IPS-NIHi7 (cell line): ENCODE measurements at regions not wholly inside any gene's neighbourhood (a gene's known extent, or its start where the extent isn't known, plus 50 kb on each side); places are given as distances from the start of the nearest gene placed in this dataset.

Experiments
- DNase-seq: peaks from one replicate; pipeline ENCODE4 v3.0.0; 2012; ENCODE audit warnings: mixed read lengths; ENCODE audit errors: extremely low spot score

DNA sequence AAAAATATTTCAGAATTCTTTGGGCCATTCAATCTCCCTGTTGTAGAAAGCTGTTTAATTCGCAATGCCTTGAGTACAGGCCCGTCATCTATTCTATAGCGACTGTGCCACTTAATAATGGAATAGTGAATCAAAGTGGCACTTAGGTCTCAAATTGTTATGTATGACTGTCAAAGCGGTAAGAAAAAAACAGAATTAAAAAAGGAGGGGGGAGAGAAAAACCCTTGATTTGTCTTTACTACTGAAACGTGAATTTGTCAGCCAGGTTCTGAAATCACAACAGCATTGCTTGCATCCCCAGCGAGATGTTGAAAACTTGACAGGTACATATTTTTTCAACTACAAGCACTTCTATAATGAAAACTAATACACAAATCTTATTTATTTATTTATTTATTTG is 320.9 kb downstream of the TFEC start:
- DNase-seq = no peak

DNA sequence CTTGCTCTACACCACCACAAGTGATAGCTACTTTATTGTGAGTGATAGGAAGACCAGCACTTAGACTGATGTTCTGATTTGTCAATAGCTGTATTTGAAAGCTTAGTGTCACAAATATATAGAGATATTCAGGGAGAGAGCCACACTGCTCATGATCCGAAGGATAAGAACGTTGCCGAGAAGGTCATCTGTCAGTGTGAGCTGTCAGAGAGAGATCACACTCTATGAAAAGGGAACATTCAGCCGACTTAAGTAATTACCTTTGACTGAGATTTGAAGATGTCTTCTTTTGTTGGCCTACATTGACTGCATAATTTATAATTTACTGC is 322.6 kb downstream of the TFEC start:
- DNase-seq = no peak

DNA sequence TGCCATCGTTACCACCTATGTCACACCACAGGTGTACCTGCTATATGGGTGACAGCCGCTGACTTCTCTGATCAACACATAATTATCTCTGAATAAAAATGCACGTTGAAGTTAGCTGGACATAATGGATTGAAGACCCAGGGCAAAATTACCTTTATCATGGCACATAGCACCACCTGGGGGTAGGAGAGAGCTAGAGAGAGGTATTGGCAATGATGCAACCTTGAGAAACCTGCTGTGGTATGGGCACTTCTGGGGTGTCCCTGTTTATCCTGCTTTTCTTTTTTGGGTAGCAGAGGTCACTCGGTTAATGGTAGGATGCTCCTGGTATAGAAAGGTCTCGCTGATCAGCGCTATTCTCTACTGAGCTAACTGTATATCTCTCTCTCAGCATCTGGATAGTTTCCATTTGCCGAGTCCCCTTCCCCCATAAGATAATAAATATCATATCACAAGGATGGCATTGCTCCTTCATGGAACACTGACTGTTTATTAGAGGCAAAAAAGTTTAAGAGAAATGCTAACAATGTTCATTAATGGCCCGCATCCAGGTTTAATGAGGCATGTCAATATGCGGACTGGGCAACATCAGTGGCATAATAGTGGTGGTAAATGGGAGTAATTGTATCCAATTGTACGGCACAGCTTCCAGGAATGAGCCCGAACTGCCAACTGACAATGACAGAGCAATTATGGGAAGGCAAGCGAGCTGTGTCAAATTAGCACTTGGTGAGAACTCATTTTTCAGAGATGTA is 323.1 kb downstream of the TFEC start:
- peak; percentile 24 for DNase-seq

DNA sequence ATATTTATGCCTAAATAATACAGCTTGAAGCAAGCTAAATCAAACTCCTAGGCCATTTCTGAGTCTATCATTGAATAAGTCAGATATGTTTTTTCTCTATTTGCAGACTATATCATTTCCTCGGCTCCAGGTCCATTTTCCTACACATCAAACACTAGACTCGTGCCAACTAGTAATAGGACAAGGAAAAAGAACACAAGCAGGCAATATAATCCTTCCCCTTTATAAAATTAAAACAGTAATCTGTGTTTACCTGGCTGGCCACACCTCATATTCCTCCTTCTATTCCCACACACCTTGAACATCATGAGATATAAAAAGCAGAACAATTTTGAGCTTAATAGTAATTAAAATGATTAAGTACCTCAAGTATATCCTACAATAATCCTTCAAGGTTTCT is 325.7 kb downstream of the TFEC start:
- no peak for DNase-seq

DNA sequence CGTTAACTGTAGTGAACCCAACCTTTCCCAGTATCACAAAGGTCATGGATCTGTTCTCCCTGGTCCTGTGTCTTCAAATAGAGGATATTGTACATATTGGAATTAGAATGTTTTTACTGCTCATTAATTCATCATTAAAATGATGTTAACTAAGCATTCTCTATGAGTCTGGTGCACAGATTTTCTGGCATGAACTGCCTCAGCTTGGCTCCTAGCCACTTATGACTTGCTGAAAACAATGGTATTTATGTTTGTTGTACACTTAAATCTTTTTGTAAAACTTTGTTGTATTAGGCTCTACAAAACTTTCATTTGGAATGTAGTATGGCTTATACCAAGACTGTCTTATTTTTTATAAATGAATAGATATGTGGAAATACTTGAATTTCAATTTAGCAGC is 329.4 kb downstream of the TFEC start:
- no peak for DNase-seq

DNA sequence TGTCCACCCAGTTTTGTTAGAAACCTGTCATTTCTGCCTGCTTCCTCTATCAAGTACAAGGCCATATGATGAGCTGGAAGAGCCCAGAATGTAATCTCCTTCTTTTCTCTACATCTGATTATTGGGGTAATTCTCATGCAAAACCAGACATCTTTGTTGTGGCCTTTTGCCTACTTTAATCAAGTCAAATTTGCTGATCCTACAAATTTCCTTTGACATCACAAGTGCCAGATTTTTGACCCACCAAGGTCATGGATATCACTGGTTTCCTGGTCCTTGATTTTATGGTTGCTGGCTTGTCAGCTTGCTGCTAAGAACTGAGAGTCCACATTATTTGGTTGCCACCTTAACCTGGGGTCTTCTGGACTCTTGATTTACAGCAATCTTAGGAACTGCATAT is 336.1 kb downstream of the TFEC start:
- DNase-seq = no peak

DNA sequence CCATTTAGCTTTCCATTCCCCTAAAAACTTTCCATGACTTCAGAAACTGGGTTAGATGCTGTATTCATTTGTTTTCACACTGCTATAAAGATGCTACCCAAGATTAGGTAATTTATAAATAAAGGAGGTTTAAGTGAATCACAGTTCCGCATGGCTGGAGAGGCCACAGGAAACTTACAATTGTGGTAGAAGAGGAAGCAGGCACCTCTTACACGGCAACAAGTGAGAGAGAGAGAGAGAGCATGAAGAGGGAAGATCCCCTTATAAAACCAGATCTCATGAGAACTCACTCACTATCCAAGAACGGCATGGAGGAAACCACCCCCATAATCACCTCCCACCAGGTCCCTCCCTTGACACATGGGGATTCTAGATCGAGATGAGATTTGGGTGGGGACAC is 336.8 kb downstream of the TFEC start:
- DNase-seq = no peak

DNA sequence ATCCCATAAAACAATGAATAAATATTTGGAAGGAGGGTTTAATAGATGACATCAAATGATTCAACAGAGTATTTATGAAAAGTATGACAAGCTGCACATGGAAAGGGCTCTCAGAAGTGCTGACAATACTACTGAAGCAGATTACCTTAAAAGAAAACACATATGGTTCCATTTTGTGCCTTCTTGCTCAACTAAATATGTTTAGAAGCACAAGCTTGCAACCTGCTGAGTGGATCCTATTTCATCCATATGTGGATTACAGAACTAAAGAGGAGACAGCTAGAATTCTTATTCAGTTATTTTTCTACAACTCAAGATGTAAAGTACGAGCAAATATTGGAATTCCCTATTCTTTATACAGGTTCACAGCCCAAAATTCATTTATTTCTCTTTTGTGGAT is 340.6 kb downstream of the TFEC start:
- no peak for DNase-seq

DNA sequence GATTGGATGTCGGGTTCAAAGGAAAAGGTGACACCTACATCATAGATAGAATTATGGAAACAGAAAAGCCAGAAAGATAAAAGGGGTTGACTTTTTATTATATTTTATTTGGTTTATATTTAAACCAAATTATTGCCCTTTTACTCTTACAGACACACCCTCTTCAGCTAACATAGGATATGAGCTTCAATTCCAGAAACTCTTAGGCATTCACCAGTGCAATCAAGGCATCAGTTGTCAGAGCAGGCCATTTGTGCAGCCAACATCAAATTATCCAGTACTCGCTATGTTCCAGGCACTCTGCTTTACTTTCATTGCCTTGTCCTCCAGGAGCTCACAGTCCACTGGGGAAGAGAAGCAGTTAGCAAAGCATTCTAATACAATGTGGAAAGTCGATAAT is 347.5 kb downstream of the TFEC start:
- DNase-seq = no peak

DNA sequence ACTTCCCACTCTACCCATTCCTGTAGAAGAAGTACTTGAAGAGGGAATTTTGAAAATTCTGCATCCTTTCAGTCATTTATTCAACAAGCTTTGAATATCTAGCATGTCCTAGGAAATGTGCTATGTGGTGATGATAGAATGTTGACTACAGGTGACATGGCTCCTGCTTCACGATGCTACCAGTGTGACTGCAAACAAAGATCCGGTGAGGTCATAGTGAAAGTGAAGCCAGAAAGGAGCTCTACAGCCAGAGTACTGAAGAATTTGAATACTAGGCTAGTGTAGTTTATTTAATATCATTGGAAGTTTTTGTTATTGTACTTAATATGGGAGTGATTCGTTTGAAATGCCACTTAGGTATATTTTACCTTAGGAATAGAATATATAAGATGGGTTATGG is 348.1 kb downstream of the TFEC start:
- DNase-seq = no peak

DNA sequence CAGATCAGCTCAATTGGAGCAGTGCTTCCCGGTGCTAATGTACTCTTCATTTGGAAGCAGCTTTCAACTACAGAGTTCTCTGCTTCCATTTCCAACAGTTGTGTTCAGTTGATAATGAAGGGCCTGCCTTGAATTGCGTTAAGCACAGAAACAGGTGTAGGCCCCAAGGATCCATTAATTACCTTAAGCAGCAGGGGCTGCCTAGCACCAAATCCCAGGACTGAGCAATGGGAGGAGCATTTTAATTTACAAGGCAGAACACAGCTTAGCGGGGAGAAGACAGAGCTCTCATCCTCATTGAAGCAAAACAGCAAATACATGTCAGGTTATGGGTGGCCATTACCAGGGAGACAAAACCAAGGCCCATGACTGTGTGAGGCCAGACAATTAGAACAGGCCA is 349.6 kb downstream of the TFEC start:
- peak; percentile 12 for DNase-seq

DNA sequence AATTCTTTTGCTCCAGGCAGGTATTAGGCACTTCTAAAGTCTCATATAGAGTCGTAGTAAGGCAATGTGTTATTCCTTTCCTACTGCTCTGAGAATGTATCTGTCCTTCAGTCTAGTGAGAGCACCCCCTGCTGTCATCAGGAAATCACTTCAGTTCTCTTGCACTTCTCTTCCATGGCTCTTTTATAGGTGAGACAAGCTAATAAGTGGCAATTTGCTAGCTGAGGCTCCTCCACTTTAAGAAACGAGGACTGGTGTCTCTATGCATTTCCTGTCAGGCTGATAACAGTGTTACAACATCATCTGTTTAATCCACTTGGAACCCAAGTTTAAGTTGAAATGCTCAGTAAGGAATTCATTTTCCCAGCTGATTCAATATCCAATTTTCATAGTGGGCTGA is 350.6 kb downstream of the TFEC start:
- peak; percentile 47 for DNase-seq

DNA sequence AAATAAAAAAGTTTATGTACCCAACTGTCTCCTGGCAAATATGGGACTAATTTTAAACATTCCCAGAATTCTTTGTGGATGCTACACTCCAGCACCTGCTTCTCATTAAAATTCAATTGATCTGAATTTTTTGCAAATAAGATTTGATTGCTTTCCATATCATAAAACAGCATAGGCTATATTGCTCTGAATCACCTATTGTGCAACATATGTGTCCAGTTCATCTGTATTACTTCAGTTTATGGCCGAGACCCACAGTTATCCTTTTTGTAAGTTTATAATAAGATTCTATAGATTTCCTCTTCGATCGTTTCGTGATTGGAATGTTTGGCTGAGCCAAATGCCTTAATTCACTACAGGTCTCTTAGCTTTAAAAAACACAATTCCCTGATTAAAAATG is 351.1 kb downstream of the TFEC start:
- DNase-seq = no peak

DNA sequence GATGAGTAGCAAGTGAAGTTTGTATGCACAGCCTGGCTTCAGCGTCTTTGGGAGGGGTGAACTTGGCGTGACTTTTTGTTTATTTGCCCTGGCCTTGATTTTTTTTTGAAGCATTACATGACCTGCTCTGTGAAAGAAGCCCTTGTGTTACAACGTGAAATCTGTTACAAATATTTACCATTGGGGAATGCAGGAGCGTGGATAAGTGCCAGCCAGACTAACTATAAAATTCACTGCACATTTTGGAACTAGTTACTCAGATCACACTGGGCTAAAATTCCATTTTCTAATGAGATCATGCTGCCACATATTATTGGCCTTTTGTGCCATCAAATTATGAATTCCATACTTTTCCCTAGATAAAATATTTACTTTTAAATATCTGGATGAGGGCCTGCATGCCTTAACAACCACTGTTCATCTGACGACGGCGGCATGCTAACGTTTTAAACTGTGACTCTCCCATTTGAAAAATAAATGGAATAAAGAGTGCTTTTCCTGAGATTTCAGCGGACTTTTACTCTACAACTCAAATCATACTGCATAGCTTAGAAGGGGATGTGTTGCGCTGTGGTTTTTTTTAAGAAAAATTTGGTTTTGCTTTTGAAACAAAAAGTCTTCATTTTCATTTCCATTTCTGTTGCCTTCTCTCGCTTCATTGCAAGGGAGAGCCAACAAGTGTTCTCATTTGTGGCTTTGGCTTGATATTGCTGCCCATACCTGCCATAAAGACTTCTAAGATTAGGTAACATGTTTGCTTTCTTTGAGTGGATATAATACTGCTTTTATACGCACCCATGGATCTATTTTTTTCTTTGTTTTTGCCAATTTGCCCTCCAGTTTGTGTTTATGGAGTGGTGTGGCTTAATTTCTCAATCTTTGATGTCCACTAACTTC is 352.2 kb downstream of the TFEC start:
- no peak for DNase-seq

DNA sequence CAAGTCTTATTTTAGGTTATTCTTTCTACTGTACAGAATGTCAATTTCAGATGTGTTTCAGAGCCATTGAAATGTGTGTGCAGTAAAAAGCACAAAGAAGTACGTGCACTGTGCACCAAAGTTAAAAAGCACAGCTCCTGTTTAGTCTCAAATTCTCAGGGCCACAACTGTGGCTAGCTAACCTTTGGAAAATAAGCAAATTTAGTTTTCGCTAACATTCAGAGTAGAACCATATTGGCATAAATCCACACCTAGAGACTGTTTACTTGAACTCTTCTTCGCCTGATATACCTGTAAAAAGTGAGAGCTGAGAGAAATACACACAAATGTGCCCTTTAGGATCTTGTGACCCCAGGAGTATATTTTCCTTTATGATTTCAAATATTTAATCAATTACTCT is 353.9 kb downstream of the TFEC start:
- no peak for DNase-seq

DNA sequence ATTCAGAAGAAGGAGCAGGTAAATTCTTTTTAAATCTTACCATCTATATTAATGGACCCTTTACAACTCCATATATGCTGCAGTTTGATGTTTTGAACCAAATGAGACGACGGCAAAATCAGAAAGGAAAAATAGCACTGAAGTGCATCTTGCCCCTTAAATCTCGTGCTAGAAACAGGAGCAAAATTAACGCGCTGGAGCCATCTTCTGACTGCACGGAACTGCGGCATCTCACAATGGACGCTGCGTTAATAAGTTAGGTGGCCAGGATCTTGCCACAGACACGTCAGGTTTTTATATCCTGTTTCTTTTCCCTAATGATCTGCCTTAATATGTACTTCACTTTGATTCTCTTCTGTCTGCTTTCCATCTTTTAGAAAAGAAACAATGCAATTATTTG is 354.5 kb downstream of the TFEC start:
- DNase-seq = no peak

DNA sequence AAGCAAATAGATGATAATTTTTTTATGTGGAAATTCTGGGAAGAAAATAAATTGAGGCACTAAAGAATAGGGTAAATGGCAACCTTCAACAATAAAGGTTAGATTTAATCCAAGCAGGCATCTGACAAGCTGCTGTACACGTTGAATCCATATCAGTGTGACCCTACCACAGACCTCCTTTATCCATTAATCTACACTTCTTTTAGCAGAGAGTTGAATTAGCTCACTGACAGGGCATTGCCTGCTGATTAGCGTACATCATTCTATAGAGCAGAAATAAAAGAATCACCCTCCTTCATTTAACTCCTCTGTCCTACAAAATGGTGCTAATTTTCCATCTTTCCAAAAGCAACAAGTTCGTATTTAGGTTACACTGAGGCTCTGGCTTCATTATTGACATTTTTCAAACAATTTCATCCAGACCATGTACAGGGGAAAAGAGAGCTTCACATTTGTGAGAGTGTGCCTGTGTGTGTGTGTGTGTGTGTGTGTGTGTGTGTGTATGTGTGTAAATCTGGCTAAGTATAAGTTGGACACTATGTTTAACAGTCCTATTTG is 356.0 kb downstream of the TFEC start:
- no peak for DNase-seq

DNA sequence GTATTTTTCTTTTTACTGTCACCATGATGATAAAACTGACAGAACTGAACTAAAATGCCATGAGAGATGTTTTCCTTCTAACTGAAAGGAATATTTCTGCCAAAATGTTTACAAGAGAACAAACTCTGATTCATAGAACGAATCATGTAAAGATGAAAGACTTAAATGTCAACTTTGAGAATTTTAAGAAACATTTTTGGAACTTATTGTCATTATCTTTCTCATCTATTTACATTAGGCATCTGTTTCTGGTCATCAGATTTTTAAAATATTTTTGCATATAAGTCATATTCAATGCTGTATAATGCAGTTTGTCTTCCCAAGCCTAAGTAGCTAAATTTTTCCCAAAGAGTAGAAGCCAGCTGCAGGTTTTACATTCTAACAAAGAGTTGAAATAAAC is 358.5 kb downstream of the TFEC start:
- DNase-seq = no peak

DNA sequence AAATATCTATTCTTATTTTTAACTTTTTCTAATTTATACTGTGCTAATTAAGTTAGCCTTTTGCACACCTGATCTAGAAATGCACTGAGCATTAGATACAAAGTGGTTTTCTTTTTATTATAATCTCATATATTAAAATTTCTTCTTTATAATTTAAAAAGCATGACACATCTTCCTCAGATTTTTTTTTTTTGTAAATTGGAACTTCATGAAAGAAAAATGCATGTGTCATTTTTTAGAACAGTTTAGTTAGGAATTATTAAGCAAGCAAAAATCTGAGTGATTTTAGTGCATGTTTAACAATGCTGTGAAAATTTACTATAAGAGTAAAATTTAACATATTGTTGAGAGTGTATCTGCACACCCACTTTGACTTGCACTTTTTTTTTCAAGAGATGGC is 367.9 kb downstream of the TFEC start:
- no peak for DNase-seq

DNA sequence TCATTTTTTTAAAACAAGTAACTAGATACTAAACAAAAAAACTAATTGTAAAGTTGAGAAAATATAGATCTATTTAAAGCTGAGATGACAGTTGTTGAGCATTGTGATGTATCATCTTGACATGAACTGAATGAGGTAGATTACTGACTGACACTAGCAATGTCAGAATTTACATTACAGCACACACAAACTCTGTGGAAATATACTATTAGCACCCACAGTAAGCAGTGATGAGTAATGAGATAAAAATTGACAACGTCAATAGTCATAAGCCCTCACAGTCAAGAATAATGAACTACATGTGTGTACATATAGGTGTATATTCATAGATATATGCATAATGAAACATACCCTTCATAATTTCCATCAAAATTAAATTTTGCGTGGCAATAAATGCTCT is 368.4 kb downstream of the TFEC start:
- no peak for DNase-seq

DNA sequence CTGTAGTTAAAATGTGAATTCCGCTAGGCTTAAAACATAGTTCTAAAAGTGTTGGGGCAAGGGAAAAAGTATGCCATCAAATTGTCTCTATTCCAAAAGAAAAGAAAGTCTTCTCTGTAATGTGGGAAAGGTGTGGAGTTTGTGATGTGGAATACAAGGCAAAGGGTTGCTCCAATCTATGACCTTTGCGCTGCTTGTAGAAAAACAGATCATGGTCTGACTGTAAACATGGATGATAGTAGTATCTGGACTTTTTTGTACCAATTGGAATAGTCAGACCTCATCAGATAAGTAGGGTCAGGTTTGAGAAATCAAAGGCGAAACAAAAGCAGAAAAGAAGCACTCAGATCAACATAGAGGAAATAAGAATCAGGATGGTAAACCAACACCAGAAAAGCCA is 372.3 kb downstream of the TFEC start:
- no peak for DNase-seq

DNA sequence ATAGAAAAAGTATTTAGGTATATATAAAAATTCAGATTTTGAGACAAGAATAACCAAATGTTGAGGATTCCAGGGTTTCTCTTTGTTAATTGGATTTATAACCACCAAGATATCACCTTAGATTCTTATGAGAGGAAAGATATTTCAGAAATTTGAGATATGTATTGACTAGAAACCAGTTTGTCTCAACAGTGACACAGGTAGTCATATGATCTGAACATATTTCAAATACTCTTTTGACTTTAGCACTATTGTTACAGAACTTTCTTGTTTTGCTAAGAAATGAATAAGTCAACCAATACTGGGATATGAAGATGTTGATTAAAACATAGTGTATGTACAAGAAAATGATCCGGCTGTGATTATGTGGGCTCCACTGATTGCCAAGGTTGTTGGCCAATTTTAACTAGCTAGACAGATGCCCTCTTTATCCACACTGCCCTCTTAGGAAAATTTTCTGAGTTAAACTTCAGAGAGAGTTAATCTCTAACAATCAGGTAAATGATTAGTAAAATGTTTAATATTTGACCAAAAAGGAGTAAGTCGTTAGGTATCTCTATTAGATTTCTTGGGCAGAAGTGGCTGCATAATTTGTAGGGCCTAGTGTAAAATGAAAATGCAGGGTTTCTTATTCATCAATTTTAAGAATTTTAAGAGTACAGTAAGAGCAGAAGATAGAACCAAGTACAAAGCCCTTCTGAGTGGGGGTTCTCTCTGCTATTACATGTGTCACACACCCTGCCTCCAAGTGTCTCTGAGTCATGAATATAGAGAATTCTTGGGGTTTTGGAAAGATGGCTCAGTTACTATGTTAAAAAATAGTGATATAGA is 376.0 kb downstream of the TFEC start:
- no peak for DNase-seq
